ENCODE measurements at regions not wholly inside any gene's neighbourhood (a gene's known extent, or its start where the extent isn't known, plus 50 kb on each side); places are given as distances from the start of the nearest gene placed in this dataset.

- Histone ChIP-seq H3K79me2 (ENCODE audit: insufficient read depth, low read length) (no peaks in the 10 kb centered on the region), H3K9me3 (ENCODE audit: control insufficient read depth in 1 of 2, insufficient read depth in 1 of 2, low read depth in 1 of 2, low read length in 2 of 2) (peaks cover 3 to 29% of the 10 kb centered on the region in 2 experiments; a peak in 2 of 4 replicates), H3K4me1 (ENCODE audit: control insufficient read depth in 1 of 2, insufficient read depth in 2 of 2, low read length in 2 of 2) (no peaks in the 10 kb centered on the region), H3K27ac (ENCODE audit: low read depth, low read length) (no peak overlapping the region), H2AFZ (ENCODE audit: low read depth, low read length, poor library complexity, severe bottlenecking) (no peak overlapping the region), H4K20me1 (ENCODE audit: insufficient read depth) (no peaks in the 10 kb centered on the region), H3K9ac (ENCODE audit: low read length) (no peak overlapping the region), H3K36me3 (ENCODE audit: control insufficient read depth in 1 of 2, insufficient read depth in 2 of 2, low read length in 2 of 2) (no peaks in the 10 kb centered on the region), H3K27me3 (ENCODE audit: insufficient read depth, low read length) (no peaks in the 10 kb centered on the region), H3K4me2 (ENCODE audit: low read length) (no peak overlapping the region), H3K9me2 (ENCODE audit: insufficient read depth) (no peaks in the 10 kb centered on the region), H3K4me3 (replicated peaks in 1 of 2; ENCODE audit: low read depth in 1 of 2, low read length in 2 of 2) (no peak overlapping the region)
- BruUV-seq (replicated peaks): no TSS peak
- intact Hi-C loops (cut with micrococcal nuclease): no loop called here
- no peak for ATAC-seq
- ChIA-PET CTCF (no interaction called here), RAD21 (ENCODE audit: low non-redundant PET in 1 of 2, low total read pairs in 2 of 2, uncharacterized antibody in 2 of 2, unreplicated experiment in 2 of 2) (no interaction called here), POLR2A (no interaction called here)
- TF ChIP-seq EGR1 (IDR thresholded peaks at IDR 0.05; ENCODE audit: low read depth): no peak
- no peak for TF ChIP-seq SRF (IDR thresholded peaks at IDR 0.05; ENCODE audit: low read depth)
- no peak for TF ChIP-seq ELF1 (IDR thresholded peaks at IDR 0.05; ENCODE audit: borderline replicate concordance, low read depth)
- TF ChIP-seq EZH2 (IDR thresholded peaks at IDR 0.05): no peak
- TF ChIP-seq CTCF (IDR thresholded peaks at IDR 0.05 in 2 of 3, conservative IDR thresholded peaks at IDR 0.05 in 1 of 3; ENCODE audit: borderline replicate concordance in 1 of 3, insufficient read depth in 1 of 3, low read depth in 2 of 3, low read length in 2 of 3): no peak
- no peak for TF ChIP-seq CBX3 (IDR thresholded peaks at IDR 0.05; ENCODE audit: low read depth)
- no peak for TF ChIP-seq RAD21 (IDR thresholded peaks at IDR 0.05; ENCODE audit: low read depth)
- DNase-seq (ENCODE audit: low read depth, low spot score): no peak
Measured at GRCh38 chr14:26389646-26390508, 208.0 kb downstream of the NOVA1 start.

GRCh38 chr14:26385310-26385709 is 212.5 kb downstream of the NOVA1 start:
- ChIA-PET RAD21 (ENCODE audit: low non-redundant PET in 1 of 2, low total read pairs in 2 of 2, uncharacterized antibody in 2 of 2, unreplicated experiment in 2 of 2) (no interaction called here), CTCF (no interaction called here)
- peaks cover 3 to 26% of the 10 kb centered on the region in 2 experiments; a peak in 2 of 4 replicates for H3K9me3 ChIP-seq (ENCODE audit: control insufficient read depth in 1 of 2, insufficient read depth in 1 of 2, low read depth in 1 of 2, low read length in 2 of 2)

More at GRCh38 chr14:26385310-26385709, 212.5 kb downstream of the NOVA1 start:
- Histone ChIP-seq H3K27ac (ENCODE audit: low read depth, low read length) (no peak overlapping the region), H3K4me1 (ENCODE audit: control insufficient read depth in 1 of 2, insufficient read depth in 2 of 2, low read length in 2 of 2) (no peaks in the 10 kb centered on the region), H3K9me2 (ENCODE audit: insufficient read depth) (no peaks in the 10 kb centered on the region), H3K36me3 (ENCODE audit: control insufficient read depth in 1 of 2, insufficient read depth in 2 of 2, low read length in 2 of 2) (no peaks in the 10 kb centered on the region), H3K4me2 (ENCODE audit: low read length) (no peak overlapping the region), H3K4me3 (replicated peaks in 1 of 2; ENCODE audit: low read depth in 1 of 2, low read length in 2 of 2) (no peak overlapping the region), H3K27me3 (ENCODE audit: insufficient read depth, low read length) (no peaks in the 10 kb centered on the region), H2AFZ (ENCODE audit: low read depth, low read length, poor library complexity, severe bottlenecking) (no peak overlapping the region), H4K20me1 (ENCODE audit: insufficient read depth) (no peaks in the 10 kb centered on the region), H3K9ac (ENCODE audit: low read length) (no peak overlapping the region), H3K79me2 (ENCODE audit: insufficient read depth, low read length) (no peaks in the 10 kb centered on the region)
- no peak for ATAC-seq
- no peak for TF ChIP-seq REST (IDR thresholded peaks at IDR 0.05; ENCODE audit: low read depth)
- TF ChIP-seq TCF7L2 (IDR thresholded peaks at IDR 0.05; ENCODE audit: borderline replicate concordance, extremely low read depth, insufficient read depth, insufficient read length): no peak
- no peak for TF ChIP-seq POLR2A (IDR thresholded peaks at IDR 0.05; ENCODE audit: borderline replicate concordance, extremely low read depth, insufficient read depth, insufficient read length)
- no peak for TF ChIP-seq SIN3A (IDR thresholded peaks at IDR 0.05; ENCODE audit: low read depth)
- no TSS peak for BruUV-seq (replicated peaks)
- POLR2A ChIA-PET: no interaction called here
- no peak for DNase-seq (ENCODE audit: low read depth, low spot score)
- intact Hi-C loops (cut with micrococcal nuclease): no loop called here

All from HCT116 (cell line).